HG03108 (cell line): ENCODE measurements at regions not wholly inside any gene's neighbourhood (a gene's known extent, or its start where the extent isn't known, plus 50 kb on each side); places are given as distances from the start of the nearest gene placed in this dataset.

Experiments
- ATAC-seq: cut with Tn5 transposase; IDR thresholded peaks from one replicate; pipeline ENCODE4 v1.9.1; 2021; ENCODE audit warnings: moderate library complexity; ENCODE audit not compliant: unreplicated experiment

- ATAC-seq = no peak
Measured at GRCh38 chr14:39946807-39947206, 514.6 kb upstream of the FBXO33 start.

GRCh38 chr14:39939023-39939422, 506.8 kb upstream of the FBXO33 start:
- ATAC-seq = no peak

GRCh38 chr14:39912192-39913100, 480.2 kb upstream of the FBXO33 start:
- ATAC-seq = peak; percentile 74

- ATAC-seq = no peak
Measured at GRCh38 chr14:39897657-39898056, 465.4 kb upstream of the FBXO33 start.

- ATAC-seq = no peak
Measured at GRCh38 chr14:39890026-39890425, 457.8 kb upstream of the FBXO33 start.

GRCh38 chr14:39884091-39884490, 451.9 kb upstream of the FBXO33 start:
- ATAC-seq = no peak

- no peak for ATAC-seq
Measured at GRCh38 chr14:39880965-39881364, 448.7 kb upstream of the FBXO33 start.

- ATAC-seq = no peak
Measured at GRCh38 chr14:39880106-39880695, 448.0 kb upstream of the FBXO33 start.

- ATAC-seq = no peak
Measured at GRCh38 chr14:39877577-39878190, 445.5 kb upstream of the FBXO33 start.

- ATAC-seq = no peak
Measured at GRCh38 chr14:39876916-39877315, 444.7 kb upstream of the FBXO33 start.

GRCh38 chr14:39875028-39875427, 442.8 kb upstream of the FBXO33 start:
- no peak for ATAC-seq

GRCh38 chr14:39873791-39874190, 441.6 kb upstream of the FBXO33 start:
- ATAC-seq = no peak

- no peak for ATAC-seq
Measured at GRCh38 chr14:39868949-39869348, 436.7 kb upstream of the FBXO33 start.

GRCh38 chr14:39868251-39868650, 436.0 kb upstream of the FBXO33 start:
- ATAC-seq = no peak

- ATAC-seq = no peak
Measured at GRCh38 chr14:39863441-39863840, 431.2 kb upstream of the FBXO33 start.

- no peak for ATAC-seq
Measured at GRCh38 chr14:39861696-39862095, 429.5 kb upstream of the FBXO33 start.

- no peak for ATAC-seq
Measured at GRCh38 chr14:39861229-39861600, 429.0 kb upstream of the FBXO33 start.

- no peak for ATAC-seq
Measured at GRCh38 chr14:39860596-39861228, 428.5 kb upstream of the FBXO33 start.

GRCh38 chr14:39859314-39859713, 427.1 kb upstream of the FBXO33 start:
- ATAC-seq = no peak

- ATAC-seq = no peak
Measured at GRCh38 chr14:39857376-39858055, 425.3 kb upstream of the FBXO33 start.

GRCh38 chr14:39853441-39853840, 421.2 kb upstream of the FBXO33 start:
- ATAC-seq = no peak
